Neuronal stem cell (in vitro differentiated cells): ENCODE measurements at regions not wholly inside any gene's neighbourhood (a gene's known extent, or its start where the extent isn't known, plus 50 kb on each side); places are given as distances from the start of the nearest gene placed in this dataset.

Experiments used
- DNase-seq: peaks from one replicate; pipeline ENCODE4 v3.0.0-alpha.2; 2013; ENCODE audit warnings: low spot score
- H2AFZ ChIP-seq: one replicate; pipeline ENCODE4 v1.6.1; 2013; ENCODE audit warnings: mild to moderate bottlenecking, low read length, inconsistent platforms
- H2AK5ac ChIP-seq: 2 replicates; pipeline ENCODE4 v1.6.1; 2013; ENCODE audit warnings: low read depth, mild to moderate bottlenecking, inconsistent platforms, low read length, moderate library complexity, mixed read lengths
- H2BK120ac ChIP-seq: 2 replicates; pipeline ENCODE4 v1.6.1; 2013; ENCODE audit warnings: low read depth, mild to moderate bottlenecking, inconsistent platforms, low read length, moderate library complexity, mixed read lengths
- H2BK12ac ChIP-seq: one replicate; pipeline ENCODE4 v1.6.1; 2013; ENCODE audit warnings: low read length, inconsistent platforms
- H2BK15ac ChIP-seq: 2 replicates; pipeline ENCODE4 v1.6.1; 2013; ENCODE audit warnings: mild to moderate bottlenecking, low read length, inconsistent platforms, mixed read lengths
- H2BK5ac ChIP-seq: one replicate; pipeline ENCODE4 v1.6.1; 2013; ENCODE audit warnings: inconsistent platforms, mild to moderate bottlenecking, low read length, moderate library complexity
- H3K14ac ChIP-seq: one replicate; pipeline ENCODE4 v1.6.1; 2013; ENCODE audit warnings: low read length, inconsistent platforms
- H3K18ac ChIP-seq: 2 replicates; pipeline ENCODE4 v1.6.1; 2013; ENCODE audit warnings: low read length, inconsistent platforms
- H3K23ac ChIP-seq: 2 replicates; pipeline ENCODE4 v1.6.1; 2013; ENCODE audit warnings: low read depth, mild to moderate bottlenecking, mixed read lengths, low read length, inconsistent platforms; ENCODE audit not compliant: poor library complexity
- H3K27ac ChIP-seq: replicated peaks from 3 replicates; pipeline ENCODE4 v1.5.1; 2013; ENCODE audit warnings: low read length, inconsistent platforms
- H3K27me3 ChIP-seq, 3 experiments: 2 replicates each; pipeline ENCODE4 v1.6.1; 2013; ENCODE audit warnings: low read length in 3 of 3, mild to moderate bottlenecking in 2 of 3, inconsistent platforms in 1 of 3, low read depth in 1 of 3, mixed read lengths in 1 of 3, moderate library complexity in 1 of 3; ENCODE audit not compliant: control insufficient read depth in 3 of 3, insufficient read depth in 3 of 3
- H3K36me3 ChIP-seq, 2 donors: replicated peaks in 1 of 2; 2 replicates each; pipeline ENCODE4 v1.6.1; 2013; ENCODE audit warnings: low read length in 2 of 2; ENCODE audit not compliant: control insufficient read depth in 2 of 2, insufficient read depth in 2 of 2
- H3K4ac ChIP-seq: 2 replicates; pipeline ENCODE4 v1.6.1; 2013; ENCODE audit warnings: inconsistent platforms, mild to moderate bottlenecking, low read length, moderate library complexity
- H3K4me1 ChIP-seq, 2 donors: 1 replicate in 1 of 2; 2 replicates in 1 of 2; pipeline ENCODE4 v1.6.1; 2013; ENCODE audit warnings: low read length in 2 of 2, low read depth in 1 of 2; ENCODE audit not compliant: control insufficient read depth in 2 of 2, insufficient read depth in 1 of 2
- H3K4me2 ChIP-seq: one replicate; pipeline ENCODE4 v1.6.1; 2013; ENCODE audit warnings: mild to moderate bottlenecking, low read length, inconsistent platforms; ENCODE audit not compliant: insufficient read depth, poor library complexity, severe bottlenecking
- H3K4me3 ChIP-seq, 2 donors: 2 replicates each; pipeline ENCODE4 v1.5.1; 2013; ENCODE audit warnings: low read length in 2 of 2, mild to moderate bottlenecking in 2 of 2, inconsistent platforms in 1 of 2, moderate library complexity in 1 of 2
- H3K79me1 ChIP-seq: one replicate; pipeline ENCODE4 v1.6.1; 2013; ENCODE audit warnings: low read depth, mild to moderate bottlenecking, inconsistent platforms, low read length, moderate library complexity
- H3K9ac ChIP-seq: one replicate; pipeline ENCODE4 v1.6.1; 2013; ENCODE audit warnings: mild to moderate bottlenecking, low read depth, low read length, inconsistent platforms; ENCODE audit not compliant: poor library complexity
- H3K9me3 ChIP-seq, 2 donors: replicated peaks in 1 of 2; 2 replicates each; pipeline versions ENCODE3 to v1.6.1; 2013; ENCODE audit warnings: low read length in 2 of 2, mild to moderate bottlenecking in 2 of 2, inconsistent platforms in 1 of 2, low read depth in 1 of 2, mixed read lengths in 1 of 2, moderate library complexity in 1 of 2; ENCODE audit not compliant: control insufficient read depth in 2 of 2, insufficient read depth in 1 of 2
- H4K8ac ChIP-seq: one replicate; pipeline ENCODE4 v1.6.1; 2013; ENCODE audit warnings: low read depth, mild to moderate bottlenecking, inconsistent platforms, low read length, moderate library complexity
- H4K91ac ChIP-seq: one replicate; pipeline ENCODE4 v1.6.1; 2013; ENCODE audit warnings: low read length, low read depth, mild to moderate bottlenecking, inconsistent platforms; ENCODE audit not compliant: poor library complexity
- WGBS, 2 donors: extraction: QIAGEN DNeasy Blood & Tissue Kit; methylation state at CpG; one replicate each; pipeline ENCODE4 v1.1.7; 2013; ENCODE audit warnings: missing lambda C conversion rate in 2 of 2, mixed read lengths in 1 of 2; ENCODE audit not compliant: insufficient read length in 2 of 2, insufficient replicate concordance in 1 of 2; ENCODE audit errors: extremely low coverage in 2 of 2; 5-methylcytosine and 5-hydroxymethylcytosine counted together

- no peak overlapping the region for H3K14ac ChIP-seq
- no peaks in the 10 kb centered on the region for H3K9me3 ChIP-seq
- no peak overlapping the region for H3K4me3 ChIP-seq
- no peak overlapping the region for H3K4ac ChIP-seq
- H2AFZ ChIP-seq, result peak overlapping the region; percentile 28
- no peak overlapping the region for H2BK12ac ChIP-seq
- no peak overlapping the region for H3K23ac ChIP-seq
- no peak overlapping the region for H2BK120ac ChIP-seq
- H3K4me1 ChIP-seq, result no peaks in the 10 kb centered on the region
- H2AK5ac ChIP-seq, result no peak overlapping the region
- no peak overlapping the region for H4K8ac ChIP-seq
- no peak overlapping the region for H3K27ac ChIP-seq
- no peak overlapping the region for H3K4me2 ChIP-seq
- no peak overlapping the region for H3K18ac ChIP-seq
- H4K91ac ChIP-seq, result no peak overlapping the region
- no peaks in the 10 kb centered on the region for H3K27me3 ChIP-seq
- no peak overlapping the region for H3K9ac ChIP-seq
- no peak overlapping the region for H2BK15ac ChIP-seq
- no peak overlapping the region for H2BK5ac ChIP-seq
- no CpG with 5 or more reads among the region's 3 CpGs for whole genome bisulfite sequencing, 2 donors
- DNase-seq, result no peak
- H3K36me3 ChIP-seq, result no peaks in the 10 kb centered on the region
- no peaks in the 10 kb centered on the region for H3K79me1 ChIP-seq
These were observed 502.9 kb upstream of the SLIT2 start for GRCh38 chr4:19748519-19749479.

GRCh38 chr4:19746377-19746776, 505.3 kb upstream of the SLIT2 start:
- Histone ChIP-seq H3K4me1 (no peaks in the 10 kb centered on the region), H4K8ac (no peak overlapping the region), H3K4ac (no peak overlapping the region), H2BK120ac (no peak overlapping the region), H2AK5ac (no peak overlapping the region), H3K9me3 (no peaks in the 10 kb centered on the region), H3K9ac (no peak overlapping the region), H3K36me3 (no peaks in the 10 kb centered on the region), H3K79me1 (no peaks in the 10 kb centered on the region), H2AFZ (no peak overlapping the region), H3K27me3 (no peaks in the 10 kb centered on the region), H2BK5ac (no peak overlapping the region), H3K23ac (no peak overlapping the region), H3K14ac (no peak overlapping the region), H3K18ac (no peak overlapping the region), H3K4me2 (no peak overlapping the region), H2BK12ac (no peak overlapping the region), H3K27ac (no peak overlapping the region), H2BK15ac (no peak overlapping the region), H4K91ac (no peak overlapping the region), H3K4me3 (no peak overlapping the region)
- DNase-seq, result no peak
- no CpG with 5 or more reads among the region's 2 CpGs for WGBS, 2 donors

- no peak overlapping the region for H4K91ac ChIP-seq
- no peaks in the 10 kb centered on the region for H3K79me1 ChIP-seq
- no peak overlapping the region for H3K9ac ChIP-seq
- no CpG with 5 or more reads among the region's 2 CpGs for WGBS, 2 donors
- no peak overlapping the region for H3K18ac ChIP-seq
- H2BK5ac ChIP-seq, result no peak overlapping the region
- H3K27ac ChIP-seq, result no peak overlapping the region
- H2BK120ac ChIP-seq, result no peak overlapping the region
- peaks cover 0 to 4% of the 10 kb centered on the region in 2 donors for H3K9me3 ChIP-seq
- H2BK15ac ChIP-seq, result no peak overlapping the region
- no peak overlapping the region for H3K4me3 ChIP-seq
- H3K36me3 ChIP-seq, result no peaks in the 10 kb centered on the region
- H2BK12ac ChIP-seq, result no peak overlapping the region
- H3K4me1 ChIP-seq, result peaks cover 0 to 7% of the 10 kb centered on the region in 2 donors
- no peak overlapping the region for H3K4ac ChIP-seq
- no peak overlapping the region for H2AK5ac ChIP-seq
- H3K14ac ChIP-seq, result no peak overlapping the region
- H3K27me3 ChIP-seq, result no peaks in the 10 kb centered on the region
- no peak overlapping the region for H4K8ac ChIP-seq
- H3K4me2 ChIP-seq, result no peak overlapping the region
- no peak overlapping the region for H3K23ac ChIP-seq
- no peak for DNase-seq
- H2AFZ ChIP-seq, result no peak overlapping the region
These were observed 508.5 kb upstream of the SLIT2 start for GRCh38 chr4:19743115-19743638.

GRCh38 chr4:19739101-19739651, 512.5 kb upstream of the SLIT2 start:
- no peak overlapping the region for H4K8ac ChIP-seq
- H2BK15ac ChIP-seq, result no peak overlapping the region
- no peak overlapping the region for H3K14ac ChIP-seq
- peak overlapping the region; percentile 46 for H2AFZ ChIP-seq
- H3K27me3 ChIP-seq, result no peaks in the 10 kb centered on the region
- H2BK120ac ChIP-seq, result no peak overlapping the region
- H3K36me3 ChIP-seq, result no peaks in the 10 kb centered on the region
- no peak overlapping the region for H3K4me2 ChIP-seq
- no peak overlapping the region for H3K27ac ChIP-seq
- H3K4me1 ChIP-seq, result peaks cover 0 to 13% of the 10 kb centered on the region in 2 donors
- no peak overlapping the region for H2AK5ac ChIP-seq
- H3K23ac ChIP-seq, result no peak overlapping the region
- DNase-seq, result no peak
- no peaks in the 10 kb centered on the region for H3K79me1 ChIP-seq
- no peak overlapping the region for H2BK12ac ChIP-seq
- H3K9me3 ChIP-seq, result peaks cover 0 to 4% of the 10 kb centered on the region in 2 donors
- H4K91ac ChIP-seq, result no peak overlapping the region
- no CpG with 5 or more reads among the region's 7 CpGs for WGBS, 2 donors
- no peak overlapping the region for H3K18ac ChIP-seq
- no peak overlapping the region for H3K4ac ChIP-seq
- no peak overlapping the region for H2BK5ac ChIP-seq
- no peak overlapping the region for H3K4me3 ChIP-seq
- H3K9ac ChIP-seq, result no peak overlapping the region
